Right forelimb (tissue), 1 donor: ENCODE measurements at regions not wholly inside any gene's neighbourhood (a gene's known extent, or its start where the extent isn't known, plus 50 kb on each side); places are given as distances from the start of the nearest gene placed in this dataset.
"Not testable (repeated sequence)": the region's sequence is repeated elsewhere in the genome, so short reads cannot be mapped to it uniquely, and the experiment has no call there.

Source experiments
- DNase-seq: peaks from one replicate; pipeline ENCODE4 v3.0.0-alpha.2; 2018

DNA sequence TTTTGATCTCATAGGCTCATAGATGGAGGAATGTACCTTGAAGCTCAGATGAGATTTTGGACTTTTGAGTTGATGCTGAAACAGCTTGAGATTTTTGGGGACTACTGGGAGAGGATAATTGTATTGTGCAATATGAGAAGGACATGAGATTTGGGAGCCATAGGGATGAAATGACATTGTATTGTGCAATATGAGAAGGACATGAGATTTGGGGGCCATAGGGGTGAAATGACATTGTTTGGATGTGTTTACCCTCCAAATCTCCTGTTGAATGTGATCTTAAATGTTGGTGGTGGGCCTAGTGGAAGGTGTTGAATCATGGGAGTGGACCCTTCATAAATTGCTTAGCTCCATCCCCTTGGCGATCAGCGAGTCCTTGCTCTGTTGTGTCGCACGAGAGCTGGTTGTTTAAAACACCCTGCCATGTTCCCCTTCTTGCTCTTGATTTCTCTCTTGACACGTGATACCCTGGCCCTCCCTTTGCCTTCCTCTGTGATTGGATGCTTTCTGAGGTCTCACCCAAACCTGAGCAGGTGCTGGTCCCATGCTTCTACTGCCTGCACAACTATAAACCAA is 110.9 kb upstream of the TPTE start:
- DNase-seq: not testable (repeated sequence)

DNA sequence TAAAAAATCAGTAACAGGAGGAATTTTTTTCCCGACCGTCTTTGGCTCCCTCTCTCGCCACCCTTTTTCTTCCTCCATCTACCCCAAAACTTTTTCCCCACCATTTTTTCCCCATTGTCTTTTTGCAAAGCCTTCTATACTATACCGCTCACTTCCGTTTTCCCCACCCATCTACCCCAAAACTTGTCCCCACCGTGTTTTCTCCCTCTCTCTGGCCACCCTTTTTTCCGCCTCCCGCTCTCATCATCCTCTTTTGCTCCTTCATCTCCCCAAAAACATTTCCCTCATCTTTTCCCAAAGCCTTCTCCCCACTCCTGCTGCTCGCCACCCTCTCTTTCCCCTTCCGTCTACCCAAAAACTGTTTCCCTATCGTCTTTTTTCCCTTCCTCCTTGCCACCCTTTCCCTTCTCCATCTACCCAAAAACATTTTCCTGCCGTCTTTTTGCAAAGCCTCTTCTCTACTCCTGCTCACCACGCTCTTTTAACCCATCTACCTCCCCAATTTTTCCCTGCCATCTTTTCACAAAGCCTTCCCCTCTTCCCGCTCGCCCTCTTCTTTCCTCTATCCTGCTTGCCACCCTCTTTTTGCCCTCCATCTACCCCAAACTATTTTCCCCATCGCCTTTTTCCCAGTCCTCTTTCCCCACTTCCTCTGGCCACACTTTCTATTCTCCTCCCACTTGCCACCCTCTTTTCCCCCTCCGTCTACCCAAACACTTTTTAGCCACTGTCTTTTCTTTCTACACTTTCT is 109.4 kb upstream of the TPTE start:
- not testable (repeated sequence) for DNase-seq

DNA sequence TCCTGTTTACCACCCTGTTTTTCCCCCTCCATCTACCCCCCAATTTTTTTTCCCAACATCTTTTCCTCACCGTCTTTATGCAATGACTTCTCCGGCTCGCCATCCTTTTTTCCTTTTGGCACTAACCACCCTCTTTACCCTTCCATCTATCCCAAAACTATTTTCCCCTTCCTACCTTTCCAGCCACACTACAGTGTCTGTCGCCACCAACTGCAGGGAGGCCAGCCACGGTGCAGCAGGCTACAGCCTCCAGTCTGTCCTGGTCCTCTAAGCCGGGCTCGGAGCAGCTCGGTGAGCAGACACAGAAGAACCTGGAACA is 108.5 kb upstream of the TPTE start:
- not testable (repeated sequence) for DNase-seq

DNA sequence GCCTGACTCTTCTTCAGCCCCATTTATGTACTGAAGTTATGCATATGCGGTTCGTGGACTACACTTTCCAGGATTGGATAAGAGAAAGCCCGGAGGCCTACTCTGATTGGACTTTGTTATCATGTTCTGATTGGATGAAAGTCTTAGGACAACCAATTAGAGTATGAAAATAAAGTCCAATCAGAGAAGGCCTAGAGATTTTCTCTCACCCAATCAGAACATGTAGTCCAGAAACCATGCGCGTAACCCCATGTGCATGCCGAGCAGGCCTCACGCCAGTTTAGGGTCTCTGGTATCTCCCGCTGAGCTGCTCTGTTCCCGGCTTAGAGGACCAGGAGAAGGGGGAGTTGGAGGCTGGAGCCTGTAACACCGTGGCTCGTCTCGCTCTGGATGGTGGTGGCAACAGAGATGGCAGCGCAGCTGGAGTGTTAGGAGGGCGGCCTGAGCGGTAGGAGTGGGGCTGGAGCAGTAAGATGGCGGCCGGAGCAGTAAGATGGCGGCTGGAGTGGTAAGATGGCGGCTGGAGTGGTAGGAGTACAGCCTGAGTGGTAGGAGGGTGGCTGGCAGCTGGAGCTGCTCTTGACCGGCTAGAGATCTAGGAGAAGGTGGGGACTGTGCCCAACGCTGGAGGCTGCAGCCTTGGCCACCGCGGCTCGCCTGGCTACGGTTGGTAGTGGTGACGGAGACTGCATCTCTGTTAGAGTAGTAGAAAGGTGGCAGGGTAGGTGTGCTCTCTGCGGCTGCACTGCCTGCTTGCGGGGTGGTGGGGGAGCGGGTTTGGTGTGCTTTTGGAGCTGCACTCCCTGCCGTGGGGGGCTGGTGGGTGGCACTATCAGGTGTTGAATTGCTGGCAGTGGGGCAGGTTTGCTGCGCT is 107.9 kb upstream of the TPTE start:
- DNase-seq: not testable (repeated sequence)

DNA sequence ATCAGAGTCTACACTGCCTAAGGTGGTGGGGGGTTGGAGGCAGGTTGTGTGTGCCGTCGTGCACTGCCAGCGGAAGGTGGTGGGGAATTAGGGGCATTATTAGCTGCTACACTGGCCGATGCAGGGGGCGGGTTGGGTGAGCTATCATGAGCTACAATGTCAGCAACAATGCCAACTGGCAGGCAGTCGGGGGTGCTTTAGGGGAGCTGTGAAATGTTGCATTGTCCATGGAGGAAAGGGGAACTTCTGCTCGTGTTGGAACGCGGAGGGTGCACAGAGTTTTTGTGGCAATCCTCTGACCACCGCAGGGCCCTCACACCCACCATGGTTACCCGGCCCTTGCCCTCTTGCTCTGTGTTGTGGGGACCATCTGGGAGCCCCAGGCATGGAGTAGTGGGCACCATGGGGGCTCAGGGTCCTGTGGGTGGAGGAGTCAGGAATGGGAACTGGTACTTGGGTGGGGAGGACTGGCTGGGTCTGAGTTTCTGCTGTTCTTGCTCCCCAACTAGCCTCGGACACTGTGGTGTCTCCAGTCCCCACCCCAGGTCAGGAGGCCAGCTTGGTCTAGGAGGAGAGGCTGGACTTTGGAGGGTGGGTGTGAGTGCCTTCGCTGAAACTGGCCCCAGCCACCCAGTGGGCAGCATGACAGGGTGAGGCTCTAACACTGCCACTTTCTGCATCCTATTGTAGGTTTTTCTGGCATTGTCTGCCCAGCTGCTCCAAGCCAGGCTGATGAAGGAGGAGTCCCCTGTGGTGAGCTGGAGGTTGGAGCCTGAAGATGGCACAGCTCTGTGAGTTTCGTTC is 107.1 kb upstream of the TPTE start:
- DNase-seq: not testable (repeated sequence)

DNA sequence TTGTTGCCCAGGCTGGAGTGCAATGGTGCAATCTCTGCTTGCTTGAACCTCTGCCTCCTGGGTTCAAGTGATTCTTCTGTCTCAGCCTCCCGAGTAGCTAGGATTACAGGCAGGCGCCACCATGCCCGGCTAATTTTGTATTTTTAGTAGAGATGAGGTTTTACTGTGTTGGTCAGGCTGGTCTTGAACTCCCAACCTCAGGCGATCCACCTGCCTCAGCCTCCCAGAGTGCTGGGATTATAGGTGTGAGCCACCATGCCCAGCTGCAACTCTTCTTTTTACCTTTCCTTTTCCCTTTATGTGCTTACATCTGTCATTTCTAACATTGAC is 106.5 kb upstream of the TPTE start:
- DNase-seq: not testable (repeated sequence)

DNA sequence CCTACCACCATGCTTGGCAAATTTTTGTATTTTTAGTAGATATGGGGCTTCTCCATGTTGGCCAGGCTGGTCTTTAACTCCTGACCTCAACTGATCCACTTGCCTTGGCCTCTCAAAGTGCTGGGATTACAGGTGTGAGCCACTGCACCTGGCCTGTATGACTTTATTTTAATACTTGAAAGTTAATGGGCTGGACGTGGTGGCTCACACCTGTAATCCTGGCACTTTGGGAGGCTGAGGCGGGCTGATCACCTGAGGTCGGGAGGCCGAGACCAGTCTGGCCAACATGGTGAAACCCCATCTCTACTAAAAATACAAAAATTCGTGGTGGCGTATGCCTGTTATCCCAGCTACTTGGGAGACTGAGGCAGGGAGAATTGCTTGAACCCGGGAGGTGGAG is 105.9 kb upstream of the TPTE start:
- not testable (repeated sequence) for DNase-seq

DNA sequence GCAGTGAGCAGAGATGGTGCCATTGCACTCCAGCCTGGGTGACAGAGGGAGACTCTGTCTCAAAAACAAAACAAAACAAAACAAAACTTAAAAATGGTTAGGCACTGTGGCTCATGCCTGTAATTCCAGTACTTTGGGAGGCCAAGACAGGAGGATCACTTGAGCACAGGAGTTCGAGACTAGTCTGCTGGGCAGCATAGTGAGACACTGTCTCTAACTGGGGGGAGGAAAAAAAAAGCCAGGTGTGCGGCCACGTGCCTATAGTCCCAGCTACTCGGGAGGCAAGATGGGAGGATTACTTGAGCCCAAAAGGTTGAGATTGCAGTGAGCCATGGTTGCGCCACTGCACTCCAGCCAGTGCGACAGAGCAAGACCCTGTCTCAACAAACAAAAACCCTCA is 105.5 kb upstream of the TPTE start:
- DNase-seq: not testable (repeated sequence)

DNA sequence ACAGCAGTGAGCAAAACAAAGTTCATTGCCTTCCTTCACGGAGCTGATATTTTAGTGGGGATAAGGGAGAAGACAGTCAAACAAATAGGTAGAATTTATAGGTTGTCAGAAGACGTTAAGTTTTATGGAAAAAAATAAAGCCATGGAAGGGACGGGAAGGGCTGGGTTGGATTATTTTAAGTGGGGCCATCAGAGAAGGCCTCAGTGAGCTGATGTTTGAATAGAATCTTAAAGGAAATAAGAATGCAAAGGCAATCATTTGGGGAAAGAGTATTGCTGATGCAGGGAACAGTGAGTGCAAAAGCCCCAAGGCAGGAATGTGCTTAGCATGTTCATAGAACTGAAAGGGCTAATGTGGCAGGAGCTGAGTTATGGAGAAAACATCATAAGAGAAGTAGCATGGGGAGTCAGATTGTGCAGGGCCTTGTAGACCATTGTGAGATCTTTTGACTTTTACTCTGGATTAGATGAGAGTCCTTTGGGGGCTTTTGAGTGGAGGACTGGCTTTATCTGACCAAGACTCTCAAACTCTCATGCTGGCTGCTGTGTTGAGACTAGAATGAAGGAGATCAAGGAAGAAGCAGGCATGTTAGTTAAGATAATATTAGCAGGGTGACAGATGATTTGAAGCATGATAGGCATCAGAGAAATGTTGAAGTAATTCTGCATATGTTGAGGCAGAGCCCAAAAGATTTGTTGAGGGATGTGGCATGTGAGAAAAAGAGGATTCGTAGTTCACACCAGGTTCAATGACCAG is 104.5 kb upstream of the TPTE start:
- DNase-seq: not testable (repeated sequence)

DNA sequence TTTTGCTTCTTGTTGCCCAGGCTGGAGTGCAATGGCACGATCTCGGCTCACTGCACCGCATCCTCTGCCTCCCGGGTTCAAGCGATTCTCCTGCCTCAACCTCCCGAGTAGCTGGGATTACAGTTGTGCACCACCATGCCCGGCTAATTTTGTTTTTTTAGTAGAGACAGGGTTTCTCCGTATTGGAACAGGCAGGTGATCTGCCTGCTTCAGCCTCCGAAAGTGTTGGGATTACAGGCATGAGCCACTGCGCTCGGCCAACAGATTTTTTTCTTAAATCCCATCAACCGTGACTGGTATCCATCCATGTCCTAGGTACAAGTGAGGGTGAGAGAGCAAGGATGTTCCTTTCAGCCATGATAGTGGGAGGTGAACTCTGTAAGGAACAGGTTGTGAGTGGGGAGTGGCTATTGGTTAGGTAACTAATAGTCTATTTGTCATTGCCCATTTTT is 103.8 kb upstream of the TPTE start:
- DNase-seq: not testable (repeated sequence)

DNA sequence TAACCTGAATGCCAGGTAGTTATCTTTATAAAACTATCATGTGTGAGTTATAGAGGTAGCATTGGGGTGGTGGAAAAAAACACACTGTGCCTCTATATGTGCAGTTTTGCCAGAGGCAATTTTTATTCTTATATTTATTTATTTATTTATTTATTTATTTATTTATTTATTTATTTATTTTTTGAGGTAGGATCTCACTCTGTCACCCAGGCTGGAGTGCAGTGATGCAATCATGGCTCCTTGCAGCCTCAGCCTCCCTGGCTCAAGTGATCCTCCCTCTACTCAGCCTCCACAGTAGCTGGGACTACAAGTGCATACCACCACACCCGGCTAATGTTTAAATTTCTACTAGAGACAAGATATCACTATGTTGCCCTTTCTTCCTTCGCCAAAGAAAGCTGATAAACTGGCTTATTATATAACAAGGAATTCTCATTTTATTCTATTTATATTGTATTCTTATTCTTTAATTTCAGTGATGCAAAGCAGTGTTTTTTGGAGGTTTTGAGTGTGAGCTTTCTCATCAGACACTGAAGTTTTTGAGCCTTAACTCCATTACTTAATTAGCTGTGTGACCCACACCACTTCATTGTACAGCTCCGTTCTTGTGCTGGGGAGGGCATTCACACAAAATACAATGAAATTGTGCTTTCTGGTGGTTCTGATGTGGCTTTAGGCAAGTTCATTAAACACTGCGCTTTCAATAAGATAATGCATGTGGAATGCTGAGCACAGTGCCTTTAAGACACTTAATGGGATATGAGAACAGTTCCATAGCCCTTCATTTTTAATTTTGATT is 102.9 kb upstream of the TPTE start:
- DNase-seq: not testable (repeated sequence)

DNA sequence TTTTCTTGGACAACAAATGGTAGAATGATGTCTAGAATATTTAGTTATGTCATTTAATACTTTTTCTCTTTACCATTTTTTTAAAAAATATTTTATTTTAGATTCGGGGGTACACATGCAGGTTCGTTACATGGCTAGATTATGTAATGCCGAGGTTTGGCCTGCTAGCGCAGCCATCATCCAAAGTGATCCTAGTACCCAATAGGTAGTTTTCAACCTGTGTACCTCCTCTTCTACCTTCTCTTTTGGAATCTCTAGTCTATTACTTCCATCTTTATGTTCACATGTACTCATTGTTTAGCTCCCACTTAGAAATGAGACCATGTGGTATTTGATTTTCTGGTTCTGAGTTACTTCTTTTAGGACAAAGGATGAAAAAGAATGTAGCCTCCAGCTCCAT is 100.2 kb upstream of the TPTE start:
- DNase-seq: not testable (repeated sequence)

DNA sequence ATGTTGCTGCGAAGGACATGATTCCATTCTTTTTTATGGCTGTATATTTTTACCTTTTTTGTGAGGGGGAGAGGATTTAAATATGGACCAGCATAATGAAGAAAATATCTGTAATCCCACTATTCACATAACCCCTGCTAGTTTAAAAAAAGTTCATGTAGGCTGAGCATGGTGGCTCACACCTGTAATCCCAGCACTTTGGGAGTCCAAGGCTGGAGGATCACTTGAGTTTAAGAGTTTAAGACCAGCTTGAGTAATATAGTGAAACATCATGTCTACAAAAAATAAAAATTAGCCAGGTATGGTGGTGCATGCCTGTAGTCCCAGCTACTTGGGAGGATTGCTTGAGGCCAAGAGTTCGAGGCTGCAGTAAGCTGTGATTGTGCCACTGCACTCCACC is 99.8 kb upstream of the TPTE start:
- not testable (repeated sequence) for DNase-seq

DNA sequence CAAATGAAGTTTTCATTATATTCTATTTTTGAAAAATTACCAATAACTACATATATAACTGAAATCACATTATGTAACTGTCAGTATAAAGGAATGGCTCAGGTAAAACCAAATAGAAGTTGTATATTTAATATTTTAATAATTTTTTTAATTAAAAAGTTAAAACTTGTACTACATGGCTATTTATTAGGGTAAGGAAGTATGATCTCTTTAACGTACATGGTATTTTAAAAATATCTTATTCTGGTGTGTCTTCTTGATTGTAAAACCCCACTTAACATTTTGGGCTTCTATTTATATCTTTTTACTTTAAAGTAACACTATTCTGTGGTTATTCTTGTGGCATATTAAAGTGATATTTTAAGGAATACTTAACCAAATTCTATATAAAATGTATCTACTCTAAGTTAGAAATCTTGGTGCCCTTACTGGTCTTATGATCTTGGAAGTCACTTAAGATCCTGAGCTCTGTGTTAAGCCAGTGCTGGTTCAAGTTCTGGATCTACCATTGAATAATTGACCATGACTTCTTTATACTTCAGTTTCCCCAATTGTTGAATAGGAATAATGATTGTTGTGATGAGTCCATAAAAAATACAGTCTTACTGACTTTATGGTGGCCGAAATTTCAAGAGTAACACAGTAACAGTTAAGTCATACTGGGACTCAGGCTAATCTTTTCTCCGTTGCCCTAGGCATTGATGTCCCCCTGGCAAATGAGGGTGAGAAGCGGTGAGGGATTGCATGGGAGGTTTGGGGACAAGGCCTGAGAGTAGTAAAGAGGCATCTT is 97.1 kb upstream of the TPTE start:
- not testable (repeated sequence) for DNase-seq

DNA sequence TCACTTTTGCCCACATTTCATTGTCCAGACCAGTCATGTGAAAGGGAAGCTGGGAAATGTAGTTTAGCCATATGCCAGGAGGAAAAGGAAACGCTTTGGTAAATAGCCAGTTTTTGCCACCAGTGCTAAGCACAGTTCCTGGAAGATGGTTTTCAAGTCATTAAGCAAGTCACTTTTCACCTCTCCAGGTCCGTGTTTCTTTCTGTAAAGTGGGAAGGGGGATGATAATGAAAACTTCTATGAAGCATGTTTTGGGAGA is 96.6 kb upstream of the TPTE start:
- DNase-seq: not testable (repeated sequence)

DNA sequence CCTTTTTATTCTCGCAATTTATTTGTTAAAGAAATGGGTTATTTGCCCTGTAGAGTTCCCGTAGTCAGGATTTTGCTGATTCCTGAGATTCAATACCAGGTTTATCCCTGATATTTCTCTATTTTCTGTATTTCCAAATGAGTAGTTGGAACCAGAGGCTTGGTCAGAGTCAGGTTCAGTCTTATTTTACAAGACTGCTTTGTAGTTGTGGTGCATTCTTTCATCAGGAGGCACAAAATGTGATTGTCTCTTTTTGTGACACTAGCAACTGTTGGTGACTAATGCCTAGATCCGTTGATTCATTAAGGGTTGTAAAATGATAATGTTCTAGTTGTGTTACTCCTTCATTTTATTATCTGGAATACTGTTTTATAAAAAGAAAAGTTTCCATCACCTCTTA is 95.5 kb upstream of the TPTE start:
- no peak for DNase-seq

DNA sequence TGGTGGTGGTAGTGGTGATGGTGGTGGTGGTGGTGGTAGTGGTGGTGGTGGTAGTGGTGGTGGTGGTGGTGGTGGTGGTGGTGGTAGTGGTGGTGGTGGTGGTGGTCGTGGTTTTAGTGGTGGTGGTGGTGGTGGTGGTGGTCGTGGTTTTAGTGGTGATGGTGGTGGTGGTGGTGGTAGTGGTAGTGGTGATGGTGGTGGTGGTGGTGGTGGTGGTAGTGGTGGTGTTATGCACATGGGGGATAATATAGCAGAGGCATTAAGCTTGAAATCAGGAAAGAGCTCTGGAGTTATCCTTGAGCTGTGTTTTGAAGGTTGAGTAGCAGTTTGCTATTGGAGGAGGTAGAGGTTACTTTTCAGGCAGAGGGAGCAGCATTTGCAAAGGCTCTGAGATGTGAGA is 94.6 kb upstream of the TPTE start:
- not testable (repeated sequence) for DNase-seq

DNA sequence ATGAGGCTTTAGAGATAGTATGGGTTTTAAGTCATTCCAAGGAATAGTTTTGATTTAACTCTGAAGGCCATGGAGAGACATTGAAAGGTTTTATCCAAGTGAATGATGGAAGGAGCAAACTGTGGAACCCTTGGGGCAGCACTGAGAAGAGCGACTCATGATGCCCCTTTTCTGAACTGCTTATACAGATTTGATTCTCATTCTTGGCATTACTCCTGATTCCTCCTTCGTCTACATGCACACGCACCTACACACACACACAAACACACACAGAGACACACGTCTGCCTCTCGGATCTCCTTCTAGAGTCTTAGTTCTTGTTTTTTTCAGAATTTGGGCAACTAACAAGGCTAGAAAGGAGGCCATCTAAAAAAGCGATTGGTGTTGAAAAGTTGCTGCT is 94.1 kb upstream of the TPTE start:
- DNase-seq: not testable (repeated sequence)

DNA sequence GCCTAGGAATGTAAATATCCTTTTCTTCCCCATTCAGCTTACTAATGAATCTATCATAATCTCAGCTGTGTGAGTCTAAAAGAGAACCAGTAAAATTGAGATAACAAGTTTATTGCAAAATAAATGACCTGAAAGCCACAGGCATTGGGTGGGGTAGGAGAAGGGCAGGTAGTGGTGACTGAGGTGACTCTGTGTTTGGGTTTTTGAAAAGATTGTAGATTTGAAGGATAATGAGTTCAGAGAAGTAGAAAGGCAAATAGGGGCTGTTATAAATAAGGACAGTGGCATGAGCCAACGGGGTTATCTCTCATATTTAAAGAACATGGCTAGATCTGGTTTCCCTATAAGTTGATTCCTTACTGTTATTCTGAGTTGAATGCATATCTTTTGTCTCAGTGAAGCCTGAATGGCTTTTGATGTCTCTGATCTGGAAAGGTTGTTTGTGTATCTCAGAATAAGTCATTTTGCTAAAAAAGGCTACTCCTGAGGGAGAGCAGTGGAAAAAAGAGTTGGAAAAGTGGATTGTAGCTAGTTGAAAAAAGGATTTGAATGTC is 92.3 kb upstream of the TPTE start:
- DNase-seq: not testable (repeated sequence)

DNA sequence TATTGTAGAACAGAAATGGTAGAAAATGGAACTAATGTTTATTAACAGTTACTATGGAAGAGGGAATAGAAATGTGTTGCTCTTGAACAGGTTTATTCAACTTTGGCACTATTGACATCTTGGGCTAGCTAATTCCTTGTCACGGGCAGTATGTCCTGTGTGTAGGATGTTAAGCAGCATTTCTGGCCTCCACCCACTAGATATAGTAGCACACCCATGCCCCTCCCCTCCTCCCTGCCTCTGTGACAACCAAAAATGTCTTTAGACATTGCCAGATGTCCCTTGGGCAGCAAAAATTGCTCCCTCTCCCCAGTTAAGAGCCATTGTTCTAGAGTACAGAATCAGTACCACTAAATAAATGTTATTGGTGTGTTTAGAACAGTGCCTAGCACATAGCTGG is 91.4 kb upstream of the TPTE start:
- DNase-seq: no peak
